Kidney epithelial cell (primary cell): ENCODE measurements at regions not wholly inside any gene's neighbourhood (a gene's known extent, or its start where the extent isn't known, plus 50 kb on each side); places are given as distances from the start of the nearest gene placed in this dataset.

Source experiments
- DNase-seq: peaks from one replicate; pipeline ENCODE4 v3.0.0-alpha.2; 2010; ENCODE audit warnings: low read depth
- H3K27me3 ChIP-seq: 2 replicates; pipeline ENCODE4 v1.6.0; 2011; ENCODE audit warnings: low read length; ENCODE audit not compliant: control insufficient read depth, insufficient read depth
- H3K36me3 ChIP-seq: 2 replicates; pipeline ENCODE4 v1.5.1; 2011; ENCODE audit warnings: low read length; ENCODE audit not compliant: control insufficient read depth, insufficient read depth
- H3K4me3 ChIP-seq: 2 replicates; pipeline ENCODE4 v1.5.1; 2011; ENCODE audit warnings: low read depth, mild to moderate bottlenecking, control low read depth, low read length
- CTCF ChIP-seq: IDR thresholded peaks from 2 replicates; pipeline ENCODE4 v1.5.1; 2011; ENCODE audit warnings: mild to moderate bottlenecking, moderate library complexity, low read length, control low read depth, inconsistent platforms; ENCODE audit not compliant: insufficient read depth, poor library complexity, severe bottlenecking

- TF ChIP-seq CTCF, result no peak
- no peak overlapping the region for H3K4me3 ChIP-seq
- no peaks in the 10 kb centered on the region for H3K27me3 ChIP-seq
- no peaks in the 10 kb centered on the region for H3K36me3 ChIP-seq
- DNase-seq, result no peak
Observed at GRCh38 chr4:170414360-170414759, 324.6 kb upstream of the AADAT start.

GRCh38 chr4:170413951-170414350, 324.2 kb upstream of the AADAT start:
- Histone ChIP-seq H3K27me3 (no peaks in the 10 kb centered on the region), H3K4me3 (no peak overlapping the region), H3K36me3 (no peaks in the 10 kb centered on the region)
- no peak for DNase-seq
- no peak for TF ChIP-seq CTCF

GRCh38 chr4:170400361-170400760, 310.6 kb upstream of the AADAT start:
- TF ChIP-seq CTCF, result no peak
- no peak for DNase-seq

GRCh38 chr4:170399581-170400293, 310.0 kb upstream of the AADAT start:
- no peak overlapping the region for H3K4me3 ChIP-seq
- no peaks in the 10 kb centered on the region for H3K27me3 ChIP-seq
- peak; percentile 32 for DNase-seq
- TF ChIP-seq CTCF, result no peak
- no peaks in the 10 kb centered on the region for H3K36me3 ChIP-seq

More at GRCh38 chr4:170400361-170400760, 310.6 kb upstream of the AADAT start:
- Histone ChIP-seq H3K4me3 (no peak overlapping the region), H3K36me3 (no peaks in the 10 kb centered on the region), H3K27me3 (no peaks in the 10 kb centered on the region)

GRCh38 chr4:170398218-170398617, 308.5 kb upstream of the AADAT start:
- H3K36me3 ChIP-seq, result no peaks in the 10 kb centered on the region
- no peak overlapping the region for H3K4me3 ChIP-seq
- TF ChIP-seq CTCF, result no peak
- DNase-seq, result no peak
- H3K27me3 ChIP-seq, result no peaks in the 10 kb centered on the region

- Histone ChIP-seq H3K4me3 (no peak overlapping the region), H3K36me3 (no peaks in the 10 kb centered on the region), H3K27me3 (no peaks in the 10 kb centered on the region)
- DNase-seq, result no peak
- no peak for TF ChIP-seq CTCF
Observed at GRCh38 chr4:170395773-170396172, 306.0 kb upstream of the AADAT start.
